GM19351 (cell line): ENCODE measurements at regions not wholly inside any gene's neighbourhood (a gene's known extent, or its start where the extent isn't known, plus 50 kb on each side); places are given as distances from the start of the nearest gene placed in this dataset.

Source experiments
- ATAC-seq: cut with Tn5 transposase; IDR thresholded peaks from one replicate; pipeline ENCODE4 v1.9.1; 2021; ENCODE audit warnings: mild to moderate bottlenecking, moderate library complexity; ENCODE audit not compliant: unreplicated experiment

DNA sequence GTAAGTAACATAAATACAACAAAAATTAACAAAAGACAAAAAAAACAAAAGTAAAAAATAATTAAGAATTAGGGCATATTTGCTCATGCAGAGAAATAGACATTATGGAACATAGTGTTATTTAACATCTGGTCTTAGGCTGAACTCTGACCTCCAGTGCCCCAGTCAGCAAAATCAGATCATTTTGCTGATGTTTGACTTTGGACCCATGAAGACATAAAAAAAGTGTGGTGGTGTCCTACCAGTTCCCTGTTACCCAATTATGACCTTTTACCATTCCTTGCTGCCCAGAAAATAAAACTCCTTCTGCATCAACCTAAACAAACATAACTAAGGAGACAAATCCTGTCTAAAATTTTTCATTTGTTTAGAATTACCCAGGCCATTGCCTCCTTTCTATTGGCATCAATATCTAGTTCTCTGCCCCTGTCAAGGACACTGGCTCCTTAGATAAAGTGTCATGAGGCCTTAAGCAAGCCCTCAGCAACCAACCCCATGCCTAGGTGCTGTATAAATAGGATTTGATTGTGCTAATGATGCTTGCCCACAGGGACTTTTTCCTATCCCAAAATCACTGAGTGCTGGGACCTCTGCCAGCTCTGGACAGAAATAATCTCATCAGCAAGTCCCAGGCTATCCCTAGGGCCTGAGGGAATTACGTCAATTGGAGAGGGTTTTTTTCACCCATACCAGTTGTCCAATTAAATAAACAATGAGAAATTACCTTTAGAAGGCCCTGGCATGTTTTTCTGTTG is 334.5 kb upstream of the UMPS start:
- ATAC-seq, result no peak

DNA sequence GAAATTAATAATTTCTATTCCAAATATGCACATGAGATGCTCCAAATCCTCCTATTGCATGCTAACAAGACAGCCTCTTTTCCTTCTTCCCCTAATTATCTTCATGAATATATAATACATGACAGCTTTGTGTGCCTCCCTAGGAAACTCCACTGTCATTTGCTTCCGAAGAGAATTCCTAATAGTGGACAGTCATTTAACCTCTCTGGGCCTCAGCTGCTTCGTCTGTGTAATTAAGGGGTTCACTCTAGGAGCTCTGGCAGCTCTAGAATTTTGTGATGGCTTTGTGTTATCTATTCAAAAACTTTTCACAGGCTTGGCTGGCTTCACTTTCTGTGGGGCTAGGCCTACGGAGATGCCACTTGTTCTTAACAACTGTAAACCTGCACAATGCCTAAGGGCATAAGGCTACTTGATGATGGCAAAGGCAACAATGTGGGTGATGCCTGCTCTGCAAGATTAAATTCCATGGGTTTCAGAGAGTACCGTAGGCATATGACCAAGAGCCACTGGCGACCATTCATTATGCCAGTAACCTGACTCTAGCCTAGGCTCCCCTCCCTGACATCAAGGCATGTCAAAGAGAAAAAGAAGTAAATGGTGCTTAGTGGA is 333.8 kb upstream of the UMPS start:
- ATAC-seq, result no peak

DNA sequence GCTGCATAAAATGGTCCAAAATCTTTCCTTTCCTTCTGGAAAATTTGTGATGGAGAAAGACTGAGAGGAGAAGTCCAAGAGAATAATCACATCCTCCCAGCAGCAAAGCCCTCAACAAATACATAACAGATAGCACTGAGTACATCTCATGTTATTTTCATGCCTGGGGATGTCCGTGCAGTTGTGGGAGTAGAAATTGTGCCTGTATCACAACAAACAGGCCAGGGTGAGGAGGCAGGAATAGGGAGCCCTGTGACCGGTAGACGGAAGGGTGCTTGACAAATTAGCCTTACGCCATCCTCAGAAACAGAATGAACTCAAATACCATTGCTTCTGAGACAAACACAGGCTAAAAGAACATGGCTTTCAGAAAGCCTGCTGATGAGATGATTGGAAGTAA is 333.2 kb upstream of the UMPS start:
- no peak for ATAC-seq

DNA sequence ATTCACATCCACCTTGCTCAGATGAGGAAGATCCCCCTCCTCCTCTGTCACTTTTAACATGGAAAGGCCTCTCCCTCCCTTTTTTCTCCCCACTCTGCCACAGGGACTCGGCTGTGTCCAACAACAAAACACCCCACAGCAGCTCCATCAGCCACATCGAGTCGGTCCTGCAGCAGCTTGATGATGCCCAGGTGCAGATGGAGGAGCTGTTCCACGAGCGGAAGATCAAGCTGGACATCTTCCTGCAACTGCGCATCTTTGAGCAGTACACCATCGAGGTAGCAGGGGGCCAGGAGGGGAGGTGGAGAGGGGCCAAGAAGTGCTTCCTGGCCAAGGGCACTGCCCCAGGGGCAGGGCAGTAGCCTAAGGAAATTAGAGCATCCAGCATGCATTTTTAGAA is 331.7 kb upstream of the UMPS start:
- ATAC-seq, result no peak

DNA sequence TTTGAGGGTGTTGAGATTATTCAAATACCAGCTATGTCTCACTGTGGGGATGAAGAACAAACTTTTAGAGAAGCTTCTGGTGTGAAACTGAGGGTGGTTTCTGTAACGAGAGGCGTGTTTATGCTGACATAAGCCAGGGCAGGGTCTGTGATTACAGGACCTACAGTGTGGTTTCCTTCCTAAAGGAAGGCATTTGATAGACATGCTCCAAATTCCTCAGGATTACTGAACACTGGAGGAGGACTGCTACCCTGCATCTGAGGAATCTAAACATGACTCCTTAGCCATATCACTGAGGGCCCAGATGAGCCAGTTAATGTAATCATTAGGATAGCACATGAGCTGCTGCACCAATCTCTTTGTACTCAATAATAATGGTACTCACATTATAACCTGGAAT is 328.4 kb upstream of the UMPS start:
- no peak for ATAC-seq

DNA sequence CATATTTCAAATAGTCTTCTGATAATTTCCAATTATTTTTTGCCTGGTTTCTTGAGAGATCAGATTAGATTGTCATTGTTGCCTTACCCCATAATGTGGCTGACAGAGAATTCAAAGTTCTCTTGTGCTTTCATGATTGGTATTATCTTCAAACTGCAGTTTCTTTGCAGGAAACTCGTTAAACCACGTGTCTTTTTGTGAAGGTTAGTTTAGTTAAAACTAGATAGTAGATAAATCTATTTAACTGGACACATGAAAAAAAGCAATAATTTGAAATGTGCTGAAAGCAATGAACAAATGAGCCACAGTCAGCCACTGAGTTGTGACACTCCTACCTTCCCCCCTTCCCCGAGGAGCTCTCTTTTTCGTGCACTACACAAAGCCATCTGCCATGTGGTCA is 327.5 kb upstream of the UMPS start:
- ATAC-seq, result no peak

DNA sequence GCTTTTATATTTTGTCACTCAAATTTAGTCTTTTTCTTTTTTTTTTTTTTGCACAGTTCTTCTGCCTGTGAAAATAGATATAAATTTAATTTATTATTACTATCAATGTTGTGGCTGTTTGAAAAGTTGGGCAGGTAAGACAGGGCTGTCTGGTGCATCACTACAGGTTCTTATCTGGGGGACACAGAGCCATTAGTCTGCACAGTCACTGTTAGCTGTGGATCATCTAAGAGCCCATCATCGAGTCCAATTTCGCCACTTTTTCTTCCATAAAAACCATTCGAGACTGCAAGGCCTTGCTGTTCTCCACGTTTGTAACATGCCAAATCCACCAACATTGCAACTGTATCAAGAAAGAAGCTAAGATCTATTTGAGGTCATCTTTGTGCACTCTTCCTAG is 325.6 kb upstream of the UMPS start:
- no peak for ATAC-seq

DNA sequence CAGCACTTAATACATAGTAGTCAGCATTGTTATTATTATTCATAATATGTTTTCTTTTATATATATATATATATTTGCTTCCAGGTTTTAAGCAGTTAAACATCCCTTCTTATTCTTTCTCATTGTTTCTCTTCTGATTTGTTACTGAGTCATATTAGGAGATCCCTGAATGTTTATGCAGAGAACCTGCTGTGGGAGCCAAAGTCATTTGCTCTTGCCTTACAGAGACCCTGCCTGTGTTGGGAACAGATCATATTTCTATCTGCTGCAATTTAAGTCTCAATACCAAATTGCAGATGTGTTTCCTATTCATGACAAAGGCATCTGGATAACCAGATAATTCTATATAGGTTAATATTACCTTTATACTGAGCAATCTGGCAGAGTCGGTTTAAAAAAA is 323.0 kb upstream of the UMPS start:
- no peak for ATAC-seq

DNA sequence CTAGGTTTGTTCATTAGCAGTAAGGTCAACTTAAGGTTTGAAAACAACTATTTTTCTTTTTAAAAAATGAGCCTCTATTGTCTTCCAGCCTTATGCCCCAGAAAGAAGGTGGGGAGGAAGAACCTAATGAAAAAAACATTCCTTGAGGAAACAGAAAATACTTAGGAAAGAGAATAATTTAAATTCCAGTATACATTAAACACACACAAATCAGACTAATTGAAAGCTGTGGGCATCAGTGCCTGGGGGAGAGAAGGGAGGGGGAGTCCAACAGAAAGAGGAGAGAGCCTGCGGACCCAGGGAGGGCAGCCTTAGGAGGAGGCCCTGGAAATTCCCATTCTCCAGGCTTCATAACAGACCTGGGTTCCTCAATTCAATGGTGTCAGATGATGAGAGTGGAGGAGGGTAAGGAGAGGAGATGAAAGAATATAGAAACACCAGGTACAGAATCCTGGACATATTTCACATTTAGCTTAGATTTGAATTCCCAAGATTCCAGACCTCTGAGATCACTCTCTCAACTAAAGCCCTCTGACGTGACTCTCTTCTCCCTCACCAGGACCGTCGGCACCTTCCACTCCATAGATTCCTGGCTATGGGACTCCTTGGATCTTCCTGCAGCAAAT is 320.5 kb upstream of the UMPS start:
- ATAC-seq, result no peak

DNA sequence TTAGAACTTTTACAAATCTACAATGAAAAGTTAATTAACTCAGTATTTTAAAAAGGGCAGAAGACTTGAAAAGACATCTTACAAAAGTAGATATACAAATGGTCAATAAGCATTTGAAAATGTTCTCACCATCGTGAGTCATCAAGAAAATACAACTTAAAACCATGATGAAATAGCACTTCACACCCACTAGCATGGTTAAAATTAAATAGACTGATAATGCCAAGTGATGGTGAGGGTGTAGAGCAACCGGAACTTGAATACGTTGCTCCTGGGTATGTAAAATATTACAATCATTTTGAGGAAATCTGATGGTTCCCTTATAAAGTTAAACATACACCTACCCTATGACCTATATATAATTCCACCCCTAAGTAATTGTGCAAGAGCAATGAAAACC is 319.8 kb upstream of the UMPS start:
- no peak for ATAC-seq

DNA sequence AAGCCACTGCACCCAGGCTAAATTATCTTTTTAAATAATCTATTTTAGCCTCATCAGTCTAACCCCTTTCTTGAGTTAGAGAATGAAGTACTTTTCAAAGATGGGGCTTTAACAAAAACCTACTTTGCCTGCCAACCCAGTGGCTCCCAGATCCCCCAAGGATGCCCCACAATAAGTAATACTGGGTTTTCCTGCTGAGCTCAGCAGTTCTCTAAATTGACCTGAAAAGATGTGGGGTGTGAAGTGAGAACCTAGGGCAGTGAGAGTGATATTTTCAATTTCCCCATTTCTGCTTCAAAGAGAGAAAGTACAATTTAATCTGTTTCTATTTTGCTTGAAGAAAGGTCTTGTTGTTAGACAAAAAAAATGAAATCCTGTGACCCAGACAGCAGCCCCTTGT is 318.5 kb upstream of the UMPS start:
- no peak for ATAC-seq

DNA sequence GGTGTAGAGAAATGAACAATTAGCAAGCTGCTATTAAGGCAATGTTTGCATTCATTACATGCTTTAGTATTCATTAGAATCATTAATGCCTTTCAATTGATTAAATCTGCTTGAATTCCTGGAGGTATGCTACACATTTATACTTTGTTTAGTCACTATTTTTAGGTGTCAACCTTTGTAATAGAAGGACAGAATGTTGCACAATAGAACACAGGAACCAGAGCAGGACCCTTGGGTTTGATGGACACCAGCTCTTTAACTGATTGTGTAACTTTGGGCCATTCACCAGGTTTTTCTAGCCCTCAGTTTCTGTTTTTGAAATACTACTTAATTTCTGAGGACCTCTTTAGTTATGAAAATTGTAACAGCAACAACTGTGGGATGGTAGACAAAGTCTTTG is 317.6 kb upstream of the UMPS start:
- no peak for ATAC-seq

DNA sequence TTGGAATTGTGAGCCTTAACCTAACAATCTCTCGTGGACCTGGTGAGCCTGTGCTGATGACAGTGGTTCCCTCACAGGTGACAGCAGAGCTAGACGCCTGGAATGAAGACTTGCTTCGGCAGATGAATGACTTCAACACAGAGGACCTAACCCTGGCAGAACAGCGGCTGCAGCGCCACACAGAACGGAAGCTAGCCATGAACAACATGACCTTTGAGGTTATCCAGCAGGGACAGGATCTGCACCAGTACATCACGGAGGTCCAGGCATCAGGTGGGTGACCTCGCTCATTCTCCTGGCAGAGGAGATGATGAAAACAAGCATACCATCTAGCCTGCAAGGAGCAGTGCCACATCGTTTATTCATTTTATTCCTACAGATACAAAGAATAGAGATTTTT is 316.9 kb upstream of the UMPS start:
- no peak for ATAC-seq

DNA sequence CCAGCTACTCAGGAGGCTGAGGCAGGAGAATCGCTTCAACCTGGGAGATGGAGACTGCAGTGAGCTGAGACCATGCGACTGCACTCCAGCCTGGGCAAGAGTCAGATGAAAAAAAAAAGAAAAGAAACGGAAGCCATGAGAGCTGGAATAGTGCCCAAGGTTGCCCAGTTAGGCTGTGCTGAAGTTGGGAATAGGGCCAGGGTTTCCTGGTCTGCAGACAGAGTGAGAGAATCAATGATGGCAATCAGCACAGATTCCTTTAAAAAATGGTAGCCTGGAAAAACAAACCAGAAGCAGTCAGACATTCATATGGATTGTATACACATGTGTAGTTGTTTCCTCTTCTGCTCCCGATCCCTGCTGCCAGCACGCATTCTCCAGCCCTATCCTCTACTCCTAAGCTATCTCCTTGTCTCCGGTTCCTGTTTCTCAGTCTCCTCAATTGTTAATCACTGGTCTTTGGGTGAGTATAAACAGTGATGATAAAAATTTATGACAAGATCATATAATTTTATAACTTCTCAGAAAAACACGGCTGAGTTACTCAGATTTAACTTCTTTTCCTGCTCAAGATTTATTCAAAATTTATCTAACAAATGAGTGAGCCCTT is 316.2 kb upstream of the UMPS start:
- no peak for ATAC-seq

DNA sequence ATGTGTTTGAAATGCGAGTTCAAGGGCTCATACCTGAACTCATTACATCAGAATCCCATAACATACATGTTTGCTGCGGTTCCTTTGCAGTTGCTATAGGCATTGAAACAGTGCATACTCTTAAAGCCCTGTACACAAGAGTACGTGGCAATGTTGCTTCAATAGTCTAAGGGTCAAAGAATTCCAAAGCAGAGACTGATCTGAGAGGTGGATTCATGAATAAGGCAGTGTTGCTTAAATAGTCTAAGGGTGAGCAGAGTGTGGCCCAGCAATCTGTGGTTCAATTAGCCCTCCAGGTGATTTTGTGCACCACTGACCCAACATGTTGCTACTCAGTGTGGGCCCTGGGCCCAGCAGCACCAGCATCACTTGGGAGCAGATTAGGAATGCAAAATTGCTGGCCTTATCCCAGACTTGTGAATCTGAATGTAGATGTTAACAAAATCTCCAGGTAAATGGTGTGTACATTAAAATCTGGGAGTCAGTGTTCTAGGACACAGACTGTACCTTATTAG is 314.7 kb upstream of the UMPS start:
- ATAC-seq, result no peak

DNA sequence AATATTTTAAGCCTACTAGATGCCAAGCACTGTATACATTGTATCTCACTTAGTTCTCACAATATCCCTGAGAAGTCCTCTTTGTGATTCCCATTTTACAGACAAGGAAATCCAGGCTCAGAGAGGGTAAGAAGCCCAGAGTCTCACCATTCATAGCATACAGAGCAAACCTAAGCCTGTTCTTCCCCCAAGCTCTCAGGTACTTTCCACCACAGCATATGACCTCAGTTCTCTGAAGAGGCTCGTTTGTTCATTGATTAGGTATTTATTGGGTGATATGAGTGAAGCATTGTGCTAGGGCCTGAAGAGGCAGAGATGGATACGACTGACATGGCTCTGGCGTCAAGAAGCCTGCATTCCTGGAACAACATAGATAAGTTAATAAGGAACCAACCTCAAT is 310.9 kb upstream of the UMPS start:
- no peak for ATAC-seq

DNA sequence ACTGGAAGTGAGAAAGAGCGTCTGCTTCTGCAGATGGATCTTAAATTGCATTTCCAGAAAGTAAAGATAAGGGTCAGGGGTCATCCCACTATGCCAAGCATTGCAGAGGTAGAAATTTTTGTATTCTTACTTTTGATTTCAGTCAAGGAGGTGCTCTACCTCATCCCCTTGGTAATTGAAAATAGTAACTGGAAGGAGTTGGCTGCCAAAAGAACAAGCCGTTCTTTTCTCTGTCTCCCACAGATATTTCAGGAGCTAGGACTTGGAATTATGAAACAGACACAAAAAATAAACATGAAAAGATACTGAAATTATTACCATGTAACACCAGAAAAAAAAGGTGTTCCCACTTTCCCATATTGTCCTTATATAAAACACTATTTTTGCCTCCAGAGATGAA is 309.9 kb upstream of the UMPS start:
- no peak for ATAC-seq

DNA sequence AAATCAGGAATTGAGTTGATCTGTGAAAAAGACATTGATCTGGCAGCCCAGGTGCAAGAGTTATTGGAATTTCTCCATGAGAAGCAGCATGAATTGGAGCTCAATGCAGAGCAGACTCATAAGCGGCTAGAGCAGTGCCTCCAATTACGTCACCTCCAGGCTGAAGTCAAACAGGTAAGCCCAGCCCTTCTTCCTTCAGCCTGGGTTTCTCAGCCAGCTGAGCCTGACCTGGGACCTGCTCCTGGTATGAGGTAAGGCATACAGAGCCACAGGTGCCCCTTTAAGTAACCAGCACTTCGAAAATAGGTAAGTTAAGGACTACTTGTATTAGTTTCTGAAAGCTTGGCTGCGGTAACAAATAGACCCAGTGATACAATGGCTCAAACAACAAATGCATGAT is 307.4 kb upstream of the UMPS start:
- ATAC-seq, result no peak

DNA sequence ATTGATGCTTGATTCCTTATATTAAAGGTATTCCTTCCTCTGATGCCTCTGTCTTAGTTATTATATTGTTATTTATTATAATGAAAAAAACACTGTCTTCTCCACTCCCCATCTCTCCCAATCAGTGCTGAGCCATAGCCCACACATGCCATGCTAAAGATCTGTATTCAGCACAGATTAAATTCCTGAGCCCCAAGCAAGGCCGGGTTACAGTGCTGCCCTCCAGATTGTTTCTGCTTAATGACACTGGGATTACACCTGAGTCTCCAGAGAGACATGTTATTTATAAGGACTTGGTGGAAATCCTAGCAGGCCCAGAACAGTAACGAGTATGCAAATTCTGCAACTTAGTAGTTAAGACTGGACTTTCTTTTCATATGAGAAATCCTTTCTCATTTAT is 305.9 kb upstream of the UMPS start:
- no peak for ATAC-seq

DNA sequence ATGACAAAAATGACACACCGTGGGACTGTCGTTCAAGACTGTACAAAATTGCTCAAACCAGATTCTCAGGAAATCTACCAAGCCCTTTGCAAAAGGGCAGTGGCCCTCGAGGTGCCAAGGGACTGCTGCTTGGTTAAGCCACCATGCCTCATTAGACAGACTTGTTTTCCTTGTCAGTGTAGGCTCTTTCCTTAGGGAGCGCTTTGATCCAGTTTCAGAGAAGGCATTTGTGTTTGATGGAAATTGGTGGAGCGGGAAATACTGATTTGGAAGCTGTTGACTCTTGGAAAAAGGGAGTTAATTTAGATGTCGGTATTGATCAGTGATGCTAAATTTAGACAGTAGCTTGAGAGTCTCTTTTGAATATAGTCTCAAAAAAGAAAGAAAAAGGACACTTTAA is 304.3 kb upstream of the UMPS start:
- ATAC-seq, result no peak

DNA sequence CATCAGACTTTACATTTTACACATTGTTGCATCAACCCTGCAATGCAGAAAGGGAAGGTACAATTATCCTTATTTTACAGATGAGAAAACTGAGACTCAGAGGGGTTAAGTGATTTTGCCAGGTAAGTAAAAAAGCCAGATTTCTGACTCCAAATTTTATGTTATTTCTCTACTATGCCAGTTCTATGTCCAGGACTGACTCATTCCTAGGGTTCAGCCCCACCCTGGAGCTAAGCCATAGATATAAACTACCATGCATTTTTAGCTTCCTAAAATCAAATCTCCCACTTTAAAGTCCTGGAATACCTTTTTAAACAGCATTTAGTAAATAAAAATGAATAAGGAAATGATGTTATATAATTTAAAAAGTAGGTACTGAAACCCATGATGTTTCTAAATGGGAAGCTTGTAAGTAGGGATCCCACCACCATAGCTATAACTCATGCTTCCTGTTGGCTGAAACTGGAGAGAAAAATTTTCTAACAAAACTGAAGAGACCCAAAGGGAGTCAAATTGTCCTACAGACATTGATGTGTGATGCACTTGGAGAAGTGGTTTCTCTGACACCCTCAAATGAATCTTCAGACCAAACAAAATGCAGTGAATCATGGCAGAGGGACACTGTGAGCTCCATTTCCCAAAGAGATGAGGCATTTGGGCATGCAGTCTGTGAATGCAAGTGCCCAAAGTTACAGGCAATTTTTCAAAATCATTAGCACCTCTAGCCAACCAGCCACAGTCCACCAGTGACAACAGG is 301.7 kb upstream of the UMPS start:
- ATAC-seq, result no peak
